Stimulated activated CD4-positive, alpha-beta T cell treated with anti-CD3 and anti-CD28 coated beads, Interleukin-1b, Interleukin-23, amount 100 ng/mL, for 48 hours (primary cell): ENCODE measurements at regions not wholly inside any gene's neighbourhood (a gene's known extent, or its start where the extent isn't known, plus 50 kb on each side); places are given as distances from the start of the nearest gene placed in this dataset.
A peak's percentile ranks its signal among the peaks of the same experiment; 100 is the strongest.

Experiments
- DNase-seq: peaks from one replicate; pipeline ENCODE4 v3.0.0-alpha.2; 2020

DNA sequence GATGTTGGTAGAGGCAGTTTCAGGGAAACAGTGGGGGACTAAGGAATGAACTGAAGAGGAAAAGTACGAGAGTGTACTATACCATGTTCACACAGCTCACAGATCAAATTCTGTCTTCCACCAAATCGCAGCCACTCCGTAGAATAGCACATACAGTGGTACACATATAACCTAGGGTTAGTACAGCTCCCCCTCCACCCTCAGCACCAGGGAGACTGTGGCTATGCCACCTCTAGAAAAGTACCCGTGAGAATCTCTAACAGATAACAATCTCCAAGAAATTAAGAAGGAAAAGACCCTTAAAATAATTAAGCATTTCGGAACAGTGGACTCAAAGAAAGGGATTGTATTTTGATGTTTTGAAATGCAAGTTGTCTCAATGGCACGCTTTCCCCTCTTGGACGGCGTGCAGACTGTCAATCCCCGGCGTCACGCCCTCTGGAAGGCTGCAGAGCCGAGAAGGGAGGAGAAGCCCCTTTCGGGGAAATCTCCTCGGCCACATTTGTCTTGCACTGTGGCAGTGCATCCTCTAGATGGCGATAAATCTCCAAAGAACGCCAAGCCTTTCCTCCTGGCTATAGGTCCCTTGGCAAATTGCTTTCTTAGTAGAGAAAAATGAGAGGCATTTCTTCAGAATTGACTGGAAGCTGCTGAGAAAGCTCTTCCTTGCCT lies 345.0 kb downstream of the REEP3 start:
- DNase-seq = peak; percentile 37

DNA sequence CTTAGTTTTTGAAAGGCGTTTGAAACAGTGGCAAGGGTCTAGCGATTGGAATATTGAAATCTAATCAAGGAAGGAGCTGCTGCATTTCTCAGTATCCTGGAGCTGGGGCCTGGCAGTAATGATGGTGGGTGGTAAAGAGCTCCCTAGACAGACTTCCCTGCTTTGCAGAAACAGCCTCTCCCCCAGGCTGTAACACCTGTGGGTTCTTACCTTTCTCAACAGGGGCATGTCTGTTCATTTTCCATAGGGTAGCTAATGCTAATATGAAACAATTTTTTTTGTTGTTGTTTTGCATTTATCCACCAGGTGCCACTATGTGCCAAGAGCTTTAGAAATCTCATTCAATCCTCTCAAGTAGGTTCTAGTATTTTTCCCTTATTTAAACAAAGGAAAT lies 345.5 kb downstream of the REEP3 start:
- DNase-seq = no peak

DNA sequence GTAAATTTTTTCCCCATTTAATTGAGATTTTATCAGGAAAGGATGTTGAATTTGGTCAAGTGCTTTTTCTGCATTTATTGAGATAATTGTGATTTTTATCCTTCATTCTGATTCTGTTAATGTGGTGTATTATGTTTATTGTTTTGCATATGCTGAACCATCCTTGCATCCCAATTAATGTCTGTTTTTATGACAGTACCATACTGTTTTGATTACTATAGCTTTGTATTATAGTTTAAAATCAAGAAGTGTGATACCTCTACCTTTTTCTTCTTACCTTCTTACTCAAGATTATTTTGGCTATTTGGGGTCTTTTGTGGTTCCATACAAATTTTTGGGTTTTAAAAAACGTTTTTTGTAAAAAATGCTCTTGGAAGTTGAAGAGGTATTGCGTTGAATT lies 357.2 kb downstream of the REEP3 start:
- DNase-seq = no peak

DNA sequence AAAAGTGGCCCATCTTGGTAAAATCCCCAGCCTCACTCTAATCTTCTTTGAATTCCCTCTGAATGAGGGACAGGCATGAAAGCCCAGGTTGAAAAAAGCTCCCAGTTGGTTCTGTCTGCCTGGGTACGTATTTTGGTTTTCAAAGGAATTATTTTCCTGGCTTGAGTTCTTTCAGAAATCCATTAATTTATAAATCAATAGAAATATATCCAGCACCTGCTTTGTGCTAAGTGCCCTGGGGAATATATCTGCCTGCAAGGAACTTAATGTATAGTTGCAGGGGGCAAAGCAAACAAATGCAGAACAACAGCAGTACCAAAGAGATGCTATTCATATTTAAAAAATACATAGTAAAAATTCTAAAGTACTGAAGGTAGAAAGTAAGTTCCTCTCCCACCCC lies 362.7 kb downstream of the REEP3 start:
- no peak for DNase-seq

DNA sequence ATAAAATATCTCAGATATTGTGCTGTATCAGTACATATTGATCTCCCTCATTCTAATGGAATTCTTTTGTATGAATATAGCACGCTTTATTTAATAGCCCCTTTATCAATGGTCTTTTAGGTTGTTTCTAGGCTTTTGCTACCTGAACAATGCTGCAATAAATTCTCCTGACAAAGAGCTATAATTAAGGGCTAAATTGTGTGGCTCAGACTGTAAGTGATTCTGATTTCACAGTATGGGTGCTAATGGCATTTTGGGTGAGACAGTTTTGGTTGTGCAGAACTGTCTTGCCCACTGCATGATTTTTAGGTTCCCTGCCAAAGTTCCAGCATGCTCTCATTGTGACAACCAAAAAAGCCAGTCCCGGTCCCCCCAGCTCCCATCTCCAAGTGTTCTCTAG lies 363.2 kb downstream of the REEP3 start:
- DNase-seq = no peak

DNA sequence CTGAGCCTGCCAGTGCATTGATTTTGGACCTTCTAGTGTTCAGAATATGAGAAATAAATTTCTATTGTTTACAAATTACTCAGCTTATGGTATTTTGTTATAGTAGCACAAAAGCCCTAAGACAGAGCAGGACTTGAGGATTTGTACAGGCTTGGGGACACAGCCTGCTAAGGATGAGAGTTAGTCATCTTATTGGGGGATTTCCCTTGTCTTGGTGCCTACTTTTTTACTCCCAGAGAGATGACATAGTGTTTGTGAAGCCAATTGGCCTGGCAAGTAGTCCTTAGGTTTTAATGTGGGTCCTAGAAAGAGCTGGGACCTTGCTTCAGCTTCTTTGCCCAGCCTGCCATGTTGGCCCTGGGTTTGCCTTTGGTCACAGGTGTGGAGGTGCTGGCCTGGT lies 364.0 kb downstream of the REEP3 start:
- no peak for DNase-seq

DNA sequence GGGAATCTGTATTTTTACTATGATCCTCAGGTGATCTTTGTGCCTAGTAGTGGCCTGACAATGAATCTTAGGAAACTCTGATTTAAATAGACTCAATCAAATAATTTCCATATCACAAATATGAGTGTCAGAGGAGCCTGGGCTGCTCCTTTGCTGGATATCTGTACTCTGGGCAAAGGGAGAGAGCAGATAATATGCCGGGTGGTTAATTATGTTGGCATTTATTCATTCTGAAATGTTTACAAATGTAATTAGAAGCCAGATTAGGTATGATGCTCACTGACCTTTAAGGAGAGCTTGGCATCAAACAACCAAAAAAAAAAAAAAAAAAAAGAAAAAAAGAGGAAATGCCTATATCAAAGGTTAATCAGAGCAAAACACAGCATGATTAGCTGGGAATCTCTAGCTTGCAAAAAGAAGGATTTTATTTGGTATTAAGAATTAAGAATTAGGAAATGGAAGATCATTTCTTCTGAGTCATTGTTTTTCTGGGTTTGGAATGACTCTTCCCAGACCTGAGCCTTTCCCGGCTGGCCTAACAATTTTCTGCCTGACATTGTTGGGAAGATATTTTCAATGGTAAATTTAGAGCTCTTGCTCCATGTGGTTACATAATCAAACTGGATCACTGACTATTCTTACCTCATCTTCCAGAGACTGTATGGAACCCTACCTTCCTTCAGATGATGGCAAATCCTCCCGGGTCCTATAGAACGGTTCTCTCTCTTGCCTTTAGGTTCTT lies 365.3 kb downstream of the REEP3 start:
- DNase-seq = no peak

DNA sequence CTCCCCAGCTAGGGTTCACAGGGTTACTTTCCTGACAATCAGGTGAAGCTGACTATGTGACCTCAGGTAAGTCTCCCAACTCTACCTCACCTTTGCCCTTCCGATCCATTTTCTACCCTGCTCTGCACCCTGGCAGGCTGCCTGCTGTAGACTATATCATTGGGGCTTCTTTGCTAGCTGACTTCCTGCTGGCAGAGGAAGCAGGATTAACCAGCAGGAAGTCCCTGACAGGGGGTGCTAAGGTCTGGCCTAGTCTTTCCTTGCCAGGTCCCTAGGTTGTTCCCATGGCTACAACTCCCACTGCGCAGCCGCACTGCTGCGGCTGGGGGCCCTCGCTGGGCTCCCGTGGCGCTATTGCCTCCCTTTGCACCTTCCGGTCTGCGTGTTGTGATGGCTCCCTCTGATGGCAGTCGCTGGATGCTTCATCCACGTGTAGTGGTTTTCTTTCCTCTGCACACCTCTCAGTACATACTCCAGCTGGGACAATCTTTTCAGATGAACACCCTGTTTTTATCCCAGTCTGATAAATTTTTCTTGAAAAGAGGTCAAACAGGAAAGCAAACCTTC lies 365.9 kb downstream of the REEP3 start:
- no peak for DNase-seq

DNA sequence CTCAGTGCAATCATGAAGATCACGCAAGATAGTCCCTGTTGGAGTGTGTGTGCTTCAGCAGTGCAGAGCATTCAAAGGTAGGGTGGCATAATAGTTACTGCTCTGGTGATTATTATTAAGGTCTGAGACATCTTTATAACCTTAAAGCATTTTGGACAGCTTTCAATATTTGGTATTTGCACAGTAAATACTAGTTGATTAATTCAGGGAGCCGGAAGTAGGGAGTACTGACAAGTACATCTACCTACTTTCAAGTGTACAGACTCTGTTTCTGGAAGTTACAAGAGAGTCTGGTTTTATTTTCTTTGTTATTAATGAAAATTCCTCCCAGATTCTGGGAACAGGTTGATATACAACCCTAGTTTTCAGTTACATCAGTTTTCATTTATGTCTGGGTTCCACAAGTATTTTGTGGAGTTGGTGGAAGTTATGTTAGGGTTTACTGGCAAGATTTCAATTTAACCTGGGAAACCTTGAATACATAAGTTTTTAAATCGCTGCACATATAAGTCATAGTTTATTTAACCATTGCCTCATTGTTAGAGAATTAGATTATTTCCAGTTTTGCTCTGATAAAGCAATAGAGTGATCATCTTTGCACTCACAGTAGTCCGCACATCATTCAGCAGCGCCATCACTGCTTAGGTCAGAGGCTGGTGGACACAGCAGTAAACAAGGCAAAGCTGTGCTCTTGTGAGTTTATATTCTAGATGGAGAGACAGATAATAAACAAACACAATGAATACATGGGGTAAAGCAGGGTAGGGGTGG lies 366.6 kb downstream of the REEP3 start:
- no peak for DNase-seq

DNA sequence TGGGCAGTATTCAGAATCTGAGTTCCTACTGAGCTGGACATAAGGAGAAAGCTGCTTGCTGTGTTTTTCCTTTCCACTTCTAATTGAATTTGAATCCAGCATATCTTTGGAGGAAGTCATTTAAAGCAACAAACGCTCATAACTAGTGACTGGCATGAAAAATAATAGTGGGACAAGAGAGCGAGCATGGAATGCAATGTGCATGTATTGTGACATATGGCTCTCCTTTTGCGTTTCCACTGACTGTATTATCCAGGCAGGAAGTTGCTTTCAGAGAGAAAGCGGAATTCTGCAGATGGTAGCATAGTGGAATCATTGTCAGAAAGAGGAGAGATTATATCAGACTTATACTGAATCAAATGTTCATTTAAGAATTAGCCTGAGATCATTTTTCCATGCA lies 368.6 kb downstream of the REEP3 start:
- no peak for DNase-seq

DNA sequence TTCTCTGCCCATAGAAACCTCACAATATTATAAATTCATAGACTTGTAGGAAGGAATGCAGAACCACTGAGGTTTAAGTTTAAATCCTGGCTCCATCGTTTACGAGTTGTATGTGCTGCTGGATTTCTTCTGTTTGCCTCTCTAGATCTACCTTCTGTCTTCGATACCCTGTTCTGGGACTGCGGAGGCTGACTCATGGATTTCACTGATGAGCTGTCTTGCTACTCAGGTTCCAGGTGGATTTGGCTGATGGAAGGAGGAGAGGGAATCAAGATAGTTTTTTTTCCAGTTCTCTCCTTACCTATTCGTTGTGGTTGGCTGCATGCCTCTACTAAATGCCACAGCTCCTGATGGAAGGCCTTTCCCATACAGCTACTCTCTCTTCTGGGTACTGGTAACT lies 375.8 kb downstream of the REEP3 start:
- no peak for DNase-seq

DNA sequence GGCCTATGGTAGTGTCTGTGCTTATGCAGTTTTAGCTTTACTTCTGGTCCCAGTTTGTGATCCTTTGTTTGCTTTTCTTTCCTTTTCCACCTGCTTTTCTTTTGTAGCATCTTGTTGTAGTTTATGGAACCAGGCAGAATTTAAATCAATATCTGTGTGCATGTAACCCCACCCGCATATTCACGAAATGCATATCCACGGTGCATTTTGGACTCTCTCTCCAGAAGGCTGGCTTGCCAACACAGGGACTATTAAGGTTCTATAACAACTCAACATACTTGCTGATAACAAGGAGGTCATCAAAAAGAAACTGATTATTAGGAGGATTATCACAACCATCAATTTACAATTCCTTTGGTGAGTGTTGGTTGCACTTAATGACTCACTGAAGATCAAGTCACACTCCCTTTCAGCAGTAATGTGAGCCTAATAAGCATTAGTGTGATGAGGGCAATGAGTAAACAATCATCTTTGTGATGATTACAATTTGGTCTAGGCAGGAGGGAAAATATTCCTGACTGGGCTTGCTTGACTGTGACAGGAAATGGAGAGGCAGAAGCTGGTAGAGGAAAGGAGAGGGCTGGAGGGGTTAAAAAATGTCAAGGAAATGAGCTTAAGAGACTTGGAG lies 378.6 kb downstream of the REEP3 start:
- DNase-seq = no peak

DNA sequence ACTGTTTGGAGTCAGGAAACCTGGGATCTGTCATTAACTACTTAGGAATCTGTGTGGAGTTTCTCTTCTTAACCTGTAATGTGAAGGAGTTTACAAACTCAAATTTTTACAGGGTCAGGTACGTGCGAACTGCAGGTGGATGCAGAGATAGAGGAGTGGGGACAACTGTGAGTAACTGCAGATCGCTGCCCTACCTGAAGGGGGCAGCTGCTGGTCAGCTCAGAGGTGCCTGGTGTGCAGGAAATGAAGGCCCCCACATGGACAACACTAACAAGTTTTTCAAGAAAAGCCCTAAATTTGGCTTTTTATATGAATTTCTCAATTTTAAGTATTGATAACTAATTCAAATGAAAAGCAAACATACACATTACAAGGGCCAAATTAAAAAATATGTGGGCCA lies 380.0 kb downstream of the REEP3 start:
- no peak for DNase-seq

DNA sequence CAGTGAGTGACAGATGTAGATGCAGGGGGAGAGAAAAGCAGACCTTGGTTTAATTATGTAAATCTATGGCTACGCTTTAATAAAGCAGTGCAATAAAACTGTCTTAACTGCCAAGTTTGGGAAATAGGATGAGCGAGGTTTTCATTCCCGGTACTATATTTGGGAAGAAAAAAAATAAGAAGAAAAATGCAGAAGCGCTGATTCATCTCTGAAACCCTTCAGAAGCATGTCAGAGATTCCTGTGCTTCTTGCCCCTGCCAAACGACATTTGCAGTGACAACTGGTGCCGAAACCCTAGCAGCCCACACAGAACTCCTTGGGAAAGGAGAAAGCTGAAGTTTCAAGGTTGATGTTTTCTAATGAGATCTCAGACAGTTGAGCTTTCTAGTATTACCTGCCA lies 380.7 kb downstream of the REEP3 start:
- no peak for DNase-seq

DNA sequence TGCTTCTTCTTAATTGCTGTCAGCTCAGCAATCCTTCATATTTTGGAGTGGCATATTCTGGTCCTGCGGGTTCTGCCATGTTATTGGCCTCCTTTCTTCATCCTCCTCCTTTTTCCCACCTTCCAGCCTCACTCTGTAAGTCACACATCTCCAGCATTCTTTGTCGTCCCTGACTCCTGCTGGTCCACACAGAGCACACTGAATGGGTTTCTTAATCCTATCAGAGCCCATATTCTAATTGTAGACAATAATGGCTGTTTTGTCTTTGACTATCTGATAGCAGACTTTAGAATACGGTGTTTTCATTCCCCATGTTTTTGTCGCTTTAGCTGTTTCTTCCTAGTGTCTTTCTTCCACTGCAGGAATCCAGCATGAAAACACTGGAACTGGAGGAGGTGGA lies 389.6 kb downstream of the REEP3 start:
- DNase-seq = no peak

DNA sequence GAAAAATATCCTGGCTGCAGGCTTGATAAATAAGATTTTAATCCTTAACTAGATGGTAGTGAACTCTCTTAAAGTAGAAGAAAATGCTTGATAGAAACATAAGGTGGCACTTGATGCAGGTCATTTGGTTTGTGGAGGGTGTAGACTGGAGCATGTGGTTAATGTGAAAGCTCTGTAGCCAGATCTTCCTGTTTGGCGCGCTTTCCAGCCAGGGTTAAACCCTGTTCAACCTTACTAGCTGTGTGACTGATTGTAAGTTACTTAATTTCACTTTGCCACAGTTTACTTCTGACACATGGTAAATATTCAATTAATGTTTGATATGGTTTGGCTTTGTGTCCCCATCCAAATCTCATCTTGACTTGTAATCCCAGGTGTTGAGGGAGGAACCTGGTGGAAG lies 394.0 kb downstream of the REEP3 start:
- DNase-seq = no peak

DNA sequence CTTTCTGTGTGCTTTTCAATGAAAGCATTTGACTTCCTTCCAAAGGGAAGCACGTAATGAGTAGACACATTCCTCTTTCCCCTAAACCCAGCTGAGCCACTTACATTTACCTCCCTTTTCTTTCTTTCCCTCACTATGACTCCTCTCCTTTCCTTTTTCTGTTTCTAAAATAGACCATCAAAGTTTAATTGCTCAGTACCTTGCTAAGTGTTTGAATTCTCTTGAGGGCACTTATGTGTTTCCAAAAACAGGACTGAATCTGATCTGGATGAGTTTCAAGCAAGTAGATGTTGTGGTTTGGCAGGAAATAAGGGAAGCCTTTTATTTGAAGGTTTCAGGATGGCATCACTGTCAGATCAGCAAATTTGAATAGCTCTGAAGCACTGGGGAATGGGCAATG lies 396.2 kb downstream of the REEP3 start:
- no peak for DNase-seq

DNA sequence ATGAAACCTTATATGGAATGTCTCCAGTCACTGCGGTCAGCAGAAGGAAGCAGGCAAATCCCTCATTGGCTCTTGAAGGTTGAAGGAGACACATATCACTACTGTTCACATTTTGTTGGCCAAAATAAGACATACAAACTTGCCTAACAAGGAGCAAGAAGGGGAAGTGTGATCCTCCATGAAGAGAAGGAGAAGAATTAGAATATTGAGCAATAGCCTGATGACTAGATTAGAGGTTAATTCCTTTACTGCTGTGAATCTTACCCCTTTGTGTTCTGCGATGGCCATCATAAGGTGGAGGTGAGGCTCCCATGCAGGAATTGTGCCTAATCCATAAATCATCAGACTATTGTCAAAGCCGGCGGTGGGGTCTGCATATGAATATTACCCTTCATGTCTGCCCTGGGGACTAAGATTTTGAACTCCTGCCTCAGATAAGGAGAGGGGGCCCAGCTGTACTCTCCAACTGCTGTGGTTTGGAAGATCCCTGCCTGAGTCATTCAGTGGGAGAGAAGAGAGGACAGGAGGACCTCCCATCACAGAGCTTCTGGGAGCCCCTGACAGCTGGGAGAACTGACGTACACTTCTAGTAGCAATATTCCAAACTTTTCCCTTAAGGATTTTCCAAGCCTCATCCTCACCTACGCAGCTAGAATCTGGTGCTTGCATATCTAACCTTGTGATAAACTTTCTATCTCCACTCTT lies 398.5 kb downstream of the REEP3 start:
- DNase-seq = no peak

DNA sequence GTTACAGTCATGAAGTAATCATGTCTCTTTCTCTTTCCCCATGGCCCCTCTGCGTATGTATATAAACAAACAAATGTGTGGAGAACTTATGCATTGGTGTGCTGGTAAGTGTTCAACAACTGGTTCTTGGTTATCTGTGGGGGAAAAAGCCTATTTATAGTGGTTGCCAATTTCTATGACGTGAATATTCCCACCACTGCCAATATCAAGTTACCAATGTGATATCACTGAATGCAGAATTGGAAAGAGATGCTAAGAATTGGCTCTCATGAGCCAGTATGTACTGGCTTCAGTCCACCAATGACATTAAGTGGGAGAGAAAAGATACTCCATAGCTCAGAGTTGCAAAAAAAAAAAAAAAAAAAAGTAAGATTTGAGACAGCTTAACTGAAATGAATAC lies 399.7 kb downstream of the REEP3 start:
- no peak for DNase-seq

DNA sequence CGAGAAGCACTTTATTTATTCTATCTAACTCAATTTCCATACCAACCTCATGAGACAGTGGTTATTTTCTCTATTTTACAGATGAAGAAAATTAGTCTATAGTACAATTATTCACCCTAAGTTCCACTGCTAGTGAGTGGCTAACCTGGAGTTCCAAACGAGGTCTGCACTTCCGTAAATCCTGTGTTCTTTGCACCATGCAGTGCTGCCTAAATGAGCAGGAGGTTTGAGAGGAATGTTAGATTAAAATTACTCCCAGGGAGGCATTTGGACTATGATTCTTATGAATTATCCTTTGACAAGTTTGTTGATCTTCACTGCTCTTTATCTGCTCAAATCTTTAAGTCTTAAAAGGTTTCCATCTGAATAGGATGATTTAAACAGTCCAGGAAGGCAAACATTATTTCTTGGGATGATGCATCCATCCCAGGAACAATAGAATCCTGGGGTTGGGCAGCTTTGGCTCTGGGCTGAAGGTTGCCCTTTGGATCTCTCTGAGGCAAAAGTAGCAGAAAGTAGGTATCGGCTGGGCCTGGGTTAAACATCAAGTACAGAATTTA lies 400.8 kb downstream of the REEP3 start:
- no peak for DNase-seq

DNA sequence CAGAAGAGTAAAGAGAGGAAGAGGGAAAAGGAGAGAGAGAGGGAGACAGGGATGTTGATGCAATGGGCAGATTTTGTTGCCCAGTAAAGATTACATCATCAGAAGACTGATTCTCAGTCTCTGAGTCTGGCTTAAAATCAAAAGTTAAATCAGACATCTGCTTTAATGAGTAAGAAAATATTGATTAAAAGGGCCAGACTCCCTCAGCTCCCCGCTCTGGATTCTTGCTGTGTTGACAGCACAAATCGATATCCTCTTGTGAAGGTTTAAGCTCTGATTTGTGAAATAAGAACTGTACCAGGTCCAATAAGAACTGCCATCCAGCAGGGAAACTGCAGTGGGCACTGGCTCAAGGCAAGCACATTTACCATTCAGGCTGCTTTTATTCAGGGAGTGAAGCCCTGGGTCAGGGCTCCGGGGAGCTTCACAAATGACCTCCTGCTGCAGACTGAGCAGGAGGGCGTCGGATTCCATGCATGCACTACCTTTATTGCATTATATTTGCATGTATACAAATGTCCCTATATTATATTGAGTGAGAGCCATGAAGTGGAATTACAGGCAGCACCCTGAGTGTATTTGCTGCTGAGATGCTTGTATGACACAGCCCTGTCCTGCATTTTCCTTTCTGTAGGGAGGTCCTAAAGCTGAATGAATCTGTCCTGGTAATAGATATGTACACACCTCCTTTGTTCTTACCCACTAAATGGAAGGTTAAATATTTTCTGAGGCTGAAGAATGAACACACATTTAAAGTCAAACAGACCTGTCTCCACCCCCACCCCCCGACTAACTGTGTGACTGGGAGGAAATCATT lies 401.5 kb downstream of the REEP3 start:
- no peak for DNase-seq
